ENCODE measurements at regions not wholly inside any gene's neighbourhood (a gene's known extent, or its start where the extent isn't known, plus 50 kb on each side); places are given as distances from the start of the nearest gene placed in this dataset.

DNA sequence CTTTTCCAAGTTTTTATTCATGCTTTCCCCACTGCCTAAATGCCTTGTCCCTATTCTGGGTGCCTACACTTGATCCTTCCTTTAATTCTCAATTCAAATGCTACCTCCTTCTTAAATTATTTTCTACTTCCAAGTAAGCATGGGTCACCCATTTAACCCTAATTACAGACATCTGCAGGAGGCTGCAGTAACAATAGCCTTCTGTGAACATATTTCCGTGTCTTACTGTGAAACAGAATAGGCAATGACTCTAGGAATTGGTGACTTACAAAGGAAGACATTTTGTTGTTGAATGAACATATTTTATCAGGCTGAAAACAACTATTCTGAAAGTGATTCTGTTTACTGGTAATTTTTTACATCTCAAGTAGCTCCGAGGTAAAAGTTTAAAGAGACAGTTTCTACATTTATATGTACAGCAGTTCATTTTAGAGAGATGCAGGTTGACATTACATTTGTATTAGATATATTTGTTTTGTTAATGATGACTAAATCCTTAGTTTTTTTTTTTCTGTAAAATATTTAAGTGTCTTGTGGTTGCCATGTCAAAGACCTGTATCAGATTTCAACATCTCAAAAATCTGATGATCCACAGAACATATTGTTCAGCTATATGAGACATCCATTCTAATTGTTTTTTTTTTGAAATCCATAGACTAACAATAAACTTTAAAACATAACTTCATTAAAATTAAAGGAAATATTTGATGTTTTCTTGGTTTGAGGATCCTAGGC is 316.8 kb downstream of the CASP12 start:
- H3K27ac ChIP-seq: no peak overlapping the region
- TF ChIP-seq, protein P1, sequence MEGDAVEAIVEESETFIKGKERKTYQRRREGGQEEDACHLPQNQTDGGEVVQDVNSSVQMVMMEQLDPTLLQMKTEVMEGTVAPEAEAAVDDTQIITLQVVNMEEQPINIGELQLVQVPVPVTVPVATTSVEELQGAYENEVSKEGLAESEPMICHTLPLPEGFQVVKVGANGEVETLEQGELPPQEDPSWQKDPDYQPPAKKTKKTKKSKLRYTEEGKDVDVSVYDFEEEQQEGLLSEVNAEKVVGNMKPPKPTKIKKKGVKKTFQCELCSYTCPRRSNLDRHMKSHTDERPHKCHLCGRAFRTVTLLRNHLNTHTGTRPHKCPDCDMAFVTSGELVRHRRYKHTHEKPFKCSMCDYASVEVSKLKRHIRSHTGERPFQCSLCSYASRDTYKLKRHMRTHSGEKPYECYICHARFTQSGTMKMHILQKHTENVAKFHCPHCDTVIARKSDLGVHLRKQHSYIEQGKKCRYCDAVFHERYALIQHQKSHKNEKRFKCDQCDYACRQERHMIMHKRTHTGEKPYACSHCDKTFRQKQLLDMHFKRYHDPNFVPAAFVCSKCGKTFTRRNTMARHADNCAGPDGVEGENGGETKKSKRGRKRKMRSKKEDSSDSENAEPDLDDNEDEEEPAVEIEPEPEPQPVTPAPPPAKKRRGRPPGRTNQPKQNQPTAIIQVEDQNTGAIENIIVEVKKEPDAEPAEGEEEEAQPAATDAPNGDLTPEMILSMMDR (conservative IDR thresholded peaks at IDR 0.05): no peak

DNA sequence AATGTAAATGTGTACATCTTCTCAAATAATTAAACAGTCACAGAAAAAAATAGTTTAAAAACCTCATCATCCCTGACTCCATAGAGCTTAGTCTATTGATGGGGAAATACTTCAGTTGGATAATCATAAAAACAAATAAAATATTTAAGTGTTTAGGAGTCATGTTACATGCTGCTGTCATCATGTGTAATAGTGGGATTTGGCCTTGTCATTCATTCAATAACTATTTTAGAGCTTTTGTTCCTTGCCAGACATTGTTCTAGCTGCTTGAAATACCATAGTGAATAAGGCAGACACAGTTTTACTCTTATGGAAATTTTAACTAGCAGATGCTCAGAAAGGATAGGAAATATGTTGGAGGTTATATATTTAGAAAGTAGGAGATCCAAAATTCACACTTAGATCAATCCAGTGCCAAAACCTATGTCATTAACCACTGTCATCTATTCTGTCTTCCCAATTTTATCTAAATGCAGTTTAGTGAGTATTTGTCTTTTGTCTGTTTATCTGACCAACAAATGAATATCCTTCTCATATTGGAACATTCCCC is 324.7 kb downstream of the CASP12 start:
- no peak overlapping the region for H3K27ac ChIP-seq

DNA sequence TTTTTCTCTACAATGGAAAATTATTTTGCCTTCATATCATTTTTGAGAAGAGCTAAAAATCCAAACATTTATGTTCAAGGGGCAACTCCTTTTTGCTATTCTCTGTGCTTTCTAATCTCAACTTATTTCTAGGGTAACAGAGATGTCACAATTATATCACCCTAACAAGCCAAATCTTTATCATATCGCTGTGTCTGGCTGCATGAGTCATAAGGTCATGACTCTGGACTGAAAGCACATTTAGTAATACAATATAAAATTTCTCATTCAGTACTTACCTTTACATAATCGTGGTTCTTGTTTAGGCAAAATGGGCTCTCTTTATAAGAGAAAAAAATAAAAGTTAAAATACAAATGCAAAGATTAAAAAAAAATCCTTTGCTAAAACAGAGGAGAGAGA is 326.0 kb downstream of the CASP12 start:
- TF ChIP-seq, protein P1 (conservative IDR thresholded peaks at IDR 0.05): no peak
- H3K27ac ChIP-seq: no peak overlapping the region

More for the DNA sequence above, 324.7 kb downstream of the CASP12 start:
- TF ChIP-seq, protein P1 (conservative IDR thresholded peaks at IDR 0.05): no peak

DNA sequence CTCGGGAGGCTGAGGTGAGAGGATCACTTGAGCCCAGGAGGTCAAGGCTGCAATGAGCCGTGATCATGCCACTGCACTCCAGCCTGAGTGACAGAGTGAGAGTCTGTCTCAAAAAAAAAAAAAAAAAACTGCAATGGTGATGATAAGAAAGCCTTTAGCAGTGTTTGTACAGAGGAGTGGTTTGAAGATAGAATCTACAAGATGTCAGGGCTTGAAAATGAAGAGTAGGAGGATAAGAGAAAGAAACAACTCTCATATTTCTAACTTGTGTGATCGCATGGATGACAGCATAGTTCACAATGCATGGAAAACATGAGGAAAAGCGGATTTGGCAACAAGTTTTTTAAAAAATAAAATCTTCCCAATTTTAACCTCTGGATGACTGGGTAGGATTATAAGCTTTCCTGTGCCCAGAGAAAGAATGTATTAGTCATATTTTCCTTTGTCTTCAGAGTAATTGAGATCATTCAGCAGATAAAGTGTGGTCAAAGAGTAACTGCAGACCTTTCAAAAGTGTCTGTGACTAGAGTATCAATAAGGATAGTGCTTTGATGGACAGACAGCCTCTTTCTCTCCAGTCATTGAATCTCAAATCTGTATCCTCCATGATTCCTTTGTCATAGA is 328.1 kb downstream of the CASP12 start:
- no peak overlapping the region for H3K27ac ChIP-seq

DNA sequence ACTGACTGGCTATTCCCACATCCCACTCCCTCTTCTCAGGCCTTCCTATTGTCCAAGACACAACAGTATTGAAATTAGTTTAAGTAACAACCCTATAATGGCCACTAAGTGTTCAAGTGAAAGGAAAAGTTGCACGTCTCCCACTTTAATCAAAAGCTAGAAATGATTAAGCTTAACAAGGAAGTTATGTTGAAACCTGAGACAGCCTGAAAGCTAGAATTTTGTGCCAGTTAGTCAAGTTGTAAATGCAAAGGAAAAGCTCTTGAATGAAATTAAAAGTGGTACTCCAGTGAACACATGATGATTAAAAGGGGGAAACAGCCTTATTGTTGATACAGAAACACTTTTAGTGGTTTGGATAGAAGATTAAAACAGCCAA is 332.7 kb downstream of the CASP12 start:
- TF ChIP-seq, protein P1 (conservative IDR thresholded peaks at IDR 0.05): no peak
- H3K27ac ChIP-seq: no peak overlapping the region

More for the DNA sequence above, 328.1 kb downstream of the CASP12 start:
- TF ChIP-seq, protein P1 (conservative IDR thresholded peaks at IDR 0.05): no peak

DNA sequence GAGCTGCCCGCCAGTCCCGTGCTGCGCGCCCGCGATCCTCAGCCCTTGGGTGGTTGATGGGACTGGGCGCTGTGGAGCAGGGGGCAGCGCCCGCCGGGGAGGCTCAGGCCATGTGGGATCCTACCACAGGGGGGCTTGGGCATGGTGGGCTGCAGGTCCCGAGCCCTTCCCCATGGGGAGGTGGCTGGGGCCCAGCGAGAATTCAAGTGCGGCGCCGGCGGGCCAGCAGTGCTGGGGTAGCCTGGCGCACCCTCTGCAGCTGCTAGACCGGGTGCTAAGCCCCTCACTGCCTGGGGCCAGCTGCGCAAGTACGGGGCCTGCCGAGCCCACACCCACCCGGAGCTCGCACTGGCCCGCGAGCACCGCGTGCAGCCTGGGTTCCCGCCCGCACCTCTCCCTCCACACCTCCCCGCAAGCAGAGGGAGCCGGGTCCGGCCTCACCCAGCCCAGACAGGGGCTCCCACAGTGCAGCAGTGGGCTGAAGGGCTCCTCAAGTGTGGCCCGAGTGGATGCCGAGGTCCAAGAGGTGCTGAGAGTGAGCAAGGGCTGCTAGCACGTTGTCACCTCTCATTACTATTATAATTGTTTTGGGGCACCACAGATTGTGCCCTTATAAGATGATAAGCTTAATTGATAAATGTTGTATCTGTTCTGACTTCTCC is 333.2 kb downstream of the CASP12 start:
- TF ChIP-seq, protein P1 (conservative IDR thresholded peaks at IDR 0.05): no peak
- no peak overlapping the region for H3K27ac ChIP-seq

Measured in VCaP (cell line).